HL-60 (cell line): ENCODE measurements at regions not wholly inside any gene's neighbourhood (a gene's known extent, or its start where the extent isn't known, plus 50 kb on each side); places are given as distances from the start of the nearest gene placed in this dataset.

ENCODE experiments used
- DNase-seq, 2 experiments: peaks; one replicate each; pipeline ENCODE4 v3.0.0-alpha.2; 2010 to 2020; ENCODE audit warnings: low read depth in 1 of 2, low spot score in 1 of 2
- H3K27ac ChIP-seq: fragments of 250-450 bp; sonication (Bioruptor Pico); replicated peaks from 2 replicates; pipeline ENCODE4 v1.5.1; 2020; ENCODE audit warnings: mild to moderate bottlenecking, moderate library complexity
- H3K27me3 ChIP-seq: fragments of 250-450 bp; sonication (Bioruptor Pico); 2 replicates; pipeline ENCODE4 v1.5.1; 2021; ENCODE audit warnings: mild to moderate bottlenecking, moderate library complexity; ENCODE audit not compliant: insufficient read depth, poor library complexity, severe bottlenecking
- H3K4me3 ChIP-seq: replicated peaks from 2 replicates; pipeline ENCODE4 v1.5.1; 2011; ENCODE audit warnings: mild to moderate bottlenecking, control low read depth, low read length; ENCODE audit not compliant: insufficient read depth
- CTCF ChIP-seq: IDR thresholded peaks from one replicate; pipeline ENCODE4 v1.5.1; 2011; ENCODE audit warnings: low read length, control low read depth, inconsistent platforms; ENCODE audit not compliant: insufficient read depth
- GABPA ChIP-seq: IDR thresholded peaks from 2 replicates; pipeline ENCODE4 v1.6.1; 2012; ENCODE audit warnings: low read depth
- POLR2AphosphoS5 ChIP-seq: IDR thresholded peaks from 2 replicates; pipeline ENCODE4 v1.6.1; 2012; ENCODE audit warnings: low read depth
- REST ChIP-seq: IDR thresholded peaks from 2 replicates; pipeline ENCODE4 v1.6.1; 2012; ENCODE audit warnings: low read depth; ENCODE audit not compliant: insufficient replicate concordance
- SPI1 ChIP-seq: IDR thresholded peaks from 2 replicates; pipeline ENCODE4 v1.6.1; 2012; ENCODE audit warnings: low read depth, mild to moderate bottlenecking, borderline replicate concordance

DNA sequence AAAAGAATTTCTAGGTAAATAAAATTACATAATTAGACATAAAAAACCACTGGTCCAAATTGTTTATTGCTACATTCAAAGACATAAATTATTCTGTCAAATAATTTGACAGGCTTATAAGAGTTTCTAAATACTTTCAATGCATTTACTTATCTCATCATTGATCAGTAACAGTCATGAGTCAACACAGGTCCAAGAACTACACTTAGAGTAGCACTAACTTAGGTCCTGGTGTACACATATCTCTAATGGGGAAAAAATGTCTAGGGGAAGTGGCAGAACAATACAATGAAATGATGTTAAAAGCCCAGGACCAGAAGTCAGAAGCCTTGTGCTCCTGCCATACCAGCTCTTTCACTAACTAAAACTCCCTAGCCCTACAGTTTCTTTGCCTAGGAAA is 96.5 kb upstream of the SLCO6A1 start:
- no peak for DNase-seq
- H3K27ac ChIP-seq, result no peak overlapping the region
- H3K4me3 ChIP-seq, result no peak overlapping the region
- no peaks in the 10 kb centered on the region for H3K27me3 ChIP-seq
- TF ChIP-seq GABPA (no peak), POLR2AphosphoS5 (no peak), CTCF (no peak)

GRCh38 chr5:102596113-102596512 is 97.3 kb upstream of the SLCO6A1 start:
- no peak for DNase-seq
- no peak for TF ChIP-seq SPI1
- TF ChIP-seq REST, result no peak
- TF ChIP-seq GABPA, result no peak
- no peak for TF ChIP-seq POLR2AphosphoS5
- Histone ChIP-seq H3K4me3 (no peak overlapping the region), H3K27ac (no peak overlapping the region), H3K27me3 (no peaks in the 10 kb centered on the region)

- DNase-seq, result no peak
- TF ChIP-seq CTCF (no peak), POLR2AphosphoS5 (no peak), GABPA (no peak), SPI1 (no peak), REST (no peak)
- H3K27me3 ChIP-seq, result no peaks in the 10 kb centered on the region
- no peak overlapping the region for H3K27ac ChIP-seq
- no peak overlapping the region for H3K4me3 ChIP-seq
Measured at GRCh38 chr5:102596951-102597350, 98.2 kb upstream of the SLCO6A1 start.

GRCh38 chr5:102599289-102599688 is 100.5 kb upstream of the SLCO6A1 start:
- Histone ChIP-seq H3K27ac (no peak overlapping the region), H3K4me3 (no peak overlapping the region), H3K27me3 (no peaks in the 10 kb centered on the region)
- TF ChIP-seq GABPA (no peak), REST (no peak), CTCF (no peak), POLR2AphosphoS5 (no peak), SPI1 (no peak)
- DNase-seq, result no peak
